CD4-positive, alpha-beta T cell treated with Interleukin-4 for 4 hours (primary cell): ENCODE measurements at regions not wholly inside any gene's neighbourhood (a gene's known extent, or its start where the extent isn't known, plus 50 kb on each side); places are given as distances from the start of the nearest gene placed in this dataset.

Experiments used
- DNase-seq: peaks from one replicate; pipeline ENCODE4 v3.0.0-alpha.2; 2020

- DNase-seq = no peak
Measured at GRCh38 chr21:41086569-41086968, 81.4 kb upstream of the BACE2 start.

DNA sequence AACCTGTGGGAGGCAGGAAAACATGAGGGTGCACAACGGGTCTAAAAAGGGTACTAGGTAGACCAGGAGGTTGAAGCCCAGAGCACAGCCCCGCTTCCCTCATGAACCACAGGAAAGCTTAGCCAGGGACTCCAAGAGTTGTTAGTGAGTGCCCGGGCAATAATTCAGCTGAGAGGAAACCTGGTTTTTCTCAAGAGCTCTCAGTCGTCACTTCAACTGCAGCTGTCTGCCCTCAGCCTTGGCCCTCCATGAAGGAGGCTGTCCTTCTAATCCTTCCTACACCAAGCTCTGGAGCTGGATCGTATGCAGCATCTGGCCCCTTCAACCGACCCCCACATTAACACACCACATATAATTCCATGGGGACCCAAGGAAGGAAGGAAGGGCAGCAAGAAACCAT lies 77.0 kb upstream of the BACE2 start:
- no peak for DNase-seq

DNA sequence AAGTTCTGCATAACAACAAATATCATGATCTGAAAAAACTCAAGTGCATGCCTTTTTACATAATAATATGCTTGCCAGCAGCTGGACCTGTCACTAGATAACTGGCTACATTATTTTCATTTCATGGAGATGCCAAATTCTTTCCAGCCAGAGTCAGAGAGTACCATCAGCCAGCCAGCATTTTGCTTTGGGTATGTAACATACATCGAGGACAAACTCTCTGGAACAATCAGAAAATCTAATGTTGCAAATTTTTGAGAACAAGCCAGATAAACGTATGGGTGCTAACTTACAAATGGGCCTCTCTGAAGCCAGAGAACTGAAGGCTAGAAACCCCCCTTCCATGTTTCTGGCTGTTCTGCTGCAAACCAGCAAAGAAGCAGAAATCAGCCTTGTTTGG lies 76.3 kb upstream of the BACE2 start:
- DNase-seq = no peak

GRCh38 chr21:41092312-41092711 lies 75.6 kb upstream of the BACE2 start:
- DNase-seq = no peak

DNA sequence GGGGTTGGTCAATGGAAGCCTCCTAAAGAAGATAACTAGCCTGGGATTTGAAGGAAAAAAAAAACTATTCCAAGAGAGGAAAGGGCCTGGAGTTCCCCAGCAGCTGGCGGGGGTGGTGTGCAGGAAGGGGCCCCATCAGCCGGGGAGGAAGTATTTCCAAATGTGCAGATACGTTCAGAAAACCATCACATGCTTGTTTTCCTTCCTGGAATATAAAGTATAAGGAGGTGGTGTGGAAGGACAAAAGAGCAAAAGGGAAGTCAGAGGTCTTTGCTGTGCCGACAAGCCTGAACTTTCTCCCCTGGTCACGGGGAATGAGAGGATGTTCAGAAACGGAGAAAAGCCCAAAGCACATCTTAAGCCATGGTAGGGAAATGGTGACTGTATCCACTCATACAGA lies 72.0 kb upstream of the BACE2 start:
- DNase-seq = no peak

- DNase-seq = no peak
Measured at GRCh38 chr21:41098076-41098475, 69.9 kb upstream of the BACE2 start.

DNA sequence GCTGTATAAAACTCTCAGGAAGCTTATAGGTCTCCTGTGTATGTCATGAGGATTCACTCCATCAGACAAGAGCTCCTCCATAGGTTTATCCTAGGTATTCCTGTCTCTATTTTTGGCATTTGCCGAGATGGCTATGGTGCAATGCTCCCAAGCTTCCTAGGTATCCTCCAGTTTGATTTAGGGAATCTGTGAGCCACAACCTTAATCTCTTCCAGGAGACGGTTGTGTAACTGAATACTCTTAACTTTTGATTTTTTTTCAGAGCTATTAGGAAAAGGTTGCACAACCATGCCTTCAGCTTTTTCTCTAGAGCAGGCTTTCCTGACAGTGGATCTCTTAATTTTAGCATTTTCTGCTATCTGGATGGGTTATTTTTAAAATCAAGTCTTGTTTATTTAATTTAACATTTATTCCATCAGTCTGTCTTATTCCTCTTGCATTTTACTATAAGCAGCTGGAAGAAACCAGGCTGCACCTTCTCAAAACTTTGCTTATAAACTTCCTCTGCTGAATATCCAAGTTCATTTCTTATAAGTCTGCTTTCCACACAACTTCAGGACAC lies 69.4 kb upstream of the BACE2 start:
- no peak for DNase-seq

GRCh38 chr21:41100826-41101550 lies 67.0 kb upstream of the BACE2 start:
- no peak for DNase-seq

- no peak for DNase-seq
Measured at GRCh38 chr21:41102281-41102680, 65.7 kb upstream of the BACE2 start.

DNA sequence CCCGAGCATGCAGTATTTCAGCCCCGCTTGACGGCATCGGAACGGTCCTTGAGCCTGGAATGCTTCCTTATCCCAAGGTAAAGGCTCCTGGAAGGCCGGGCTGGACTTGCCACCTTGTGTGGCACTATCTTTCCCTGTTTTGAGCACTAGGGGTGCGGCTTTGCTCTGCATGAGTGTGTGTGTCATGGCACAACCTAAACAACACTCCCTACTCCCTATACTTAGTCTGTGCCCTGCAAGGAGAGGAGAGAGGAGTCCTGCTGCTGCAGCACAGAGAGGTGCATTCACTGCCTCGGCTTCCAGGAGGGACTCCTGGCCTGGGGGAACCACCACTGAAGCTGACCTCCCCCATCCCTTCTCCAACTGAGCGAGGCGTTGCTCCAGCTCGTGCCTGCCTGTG lies 60.4 kb upstream of the BACE2 start:
- no peak for DNase-seq

- DNase-seq = no peak
Measured at GRCh38 chr21:41108668-41109585, 59.0 kb upstream of the BACE2 start.

DNA sequence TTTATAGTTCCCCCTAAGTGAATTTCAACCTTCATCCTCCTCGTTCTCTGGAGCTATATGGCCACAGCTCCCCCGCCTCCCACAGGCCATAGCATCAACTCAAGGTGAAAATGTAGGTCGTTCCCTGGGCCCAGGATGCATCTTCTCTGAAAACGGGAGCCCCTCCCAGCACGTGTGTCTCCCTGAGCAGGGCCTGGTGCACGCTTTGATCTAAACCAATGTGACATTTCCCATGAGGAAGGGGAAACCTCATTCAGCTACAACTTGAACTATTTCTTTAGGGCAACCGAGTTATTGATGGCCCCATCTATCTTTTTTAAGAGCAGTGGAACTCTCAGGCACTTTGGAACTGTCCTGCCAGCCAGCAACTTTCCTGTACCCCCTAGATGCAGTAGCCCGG lies 57.8 kb upstream of the BACE2 start:
- DNase-seq = no peak

DNA sequence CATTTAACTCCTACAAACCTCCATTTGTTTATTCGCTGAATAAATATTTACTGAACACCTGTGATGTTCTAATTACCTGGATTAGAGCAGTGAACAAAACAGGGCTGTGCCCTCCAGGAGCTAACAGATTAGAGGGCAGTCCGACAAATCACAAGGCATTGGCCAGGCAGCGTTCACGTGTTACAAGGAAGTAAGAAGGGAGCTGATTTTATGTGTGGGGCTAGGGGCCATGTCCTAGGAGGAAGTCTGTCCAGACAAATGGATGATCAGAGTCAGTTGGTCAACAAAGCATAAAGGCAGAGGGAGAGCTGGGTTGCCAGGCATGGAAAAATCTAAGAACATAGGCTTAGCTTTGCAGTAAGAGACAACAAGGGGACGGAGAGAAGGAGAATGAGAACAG lies 57.3 kb upstream of the BACE2 start:
- DNase-seq = no peak

DNA sequence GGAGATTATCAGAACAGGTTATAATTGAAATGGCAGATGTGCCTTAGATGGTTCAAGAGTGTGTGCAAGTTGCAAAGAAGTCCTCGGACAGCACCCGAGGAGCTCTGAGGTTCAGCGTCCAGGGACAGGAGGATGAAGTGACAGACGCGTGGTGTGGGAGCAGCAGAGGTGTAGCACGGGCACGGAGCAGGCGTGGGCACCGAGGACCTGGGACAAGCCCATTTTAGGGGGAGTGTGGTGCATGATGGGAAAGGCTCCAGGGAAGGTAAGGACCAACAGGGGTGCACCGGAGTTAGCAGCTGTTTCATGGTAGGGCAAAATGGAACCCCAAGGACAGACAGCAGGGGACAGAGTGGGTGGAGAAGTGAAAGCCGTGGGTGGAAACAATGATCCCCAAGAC lies 56.3 kb upstream of the BACE2 start:
- no peak for DNase-seq

- no peak for DNase-seq
Measured at GRCh38 chr21:41112740-41113692, 54.9 kb upstream of the BACE2 start.

DNA sequence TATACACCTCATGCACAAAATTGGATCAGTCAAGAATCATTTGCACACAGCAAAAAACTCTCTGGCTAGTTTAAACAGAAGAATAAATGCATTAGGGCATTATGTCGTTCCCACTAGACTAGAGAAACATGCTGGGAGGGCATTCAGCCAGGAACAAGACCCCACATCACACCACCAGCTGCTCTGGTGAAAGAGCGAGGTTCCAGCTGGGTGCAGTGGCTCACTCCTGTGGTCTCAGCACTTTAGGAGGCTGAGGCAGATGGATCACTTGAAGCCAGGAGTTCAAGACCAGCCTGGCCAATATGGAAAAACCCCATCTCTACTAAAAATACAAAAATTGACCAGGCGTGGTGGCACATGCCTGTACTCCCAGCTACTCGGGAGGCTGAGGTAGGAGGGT lies 52.1 kb upstream of the BACE2 start:
- DNase-seq = no peak
